ENCODE measurements at regions not wholly inside any gene's neighbourhood (a gene's known extent, or its start where the extent isn't known, plus 50 kb on each side); places are given as distances from the start of the nearest gene placed in this dataset.

- ChIA-PET POLR2A (ENCODE audit: partially characterized antibody) (no interaction called here), CTCF (ENCODE audit: partially characterized antibody) (interaction anchor here (1.4 to 2.0 kb wide), 3 partner anchors 10 to 37 kb away, joined by 4 to 8 read pairs (median 5); no protein-coding TSS in a partner anchor)
- Histone ChIP-seq H3K56ac (replicated peaks; ENCODE audit: insufficient read length, low read depth, low read length) (no peak overlapping the region), H3K9ac (replicated peaks in 1 of 4; ENCODE audit: extremely low read depth in 1 of 4, low read depth in 3 of 4, low read length in 3 of 4) (no peak overlapping the region), H3K27me3 (replicated peaks in 1 of 4; ENCODE audit: control insufficient read depth in 3 of 4, extremely low read depth in 1 of 4, insufficient read depth in 3 of 4, low read length in 3 of 4) (no peaks in the 10 kb centered on the region), H2BK12ac (ENCODE audit: low read depth, low read length) (no peak overlapping the region), H3K4me2 (ENCODE audit: insufficient read depth in 1 of 2, low read depth in 2 of 2, low read length in 2 of 2) (no peak overlapping the region), H3K18ac (ENCODE audit: extremely low read depth, low read length) (no peak overlapping the region), H3K23ac (ENCODE audit: insufficient read length) (no peak overlapping the region), H4K91ac (replicated peaks; ENCODE audit: insufficient read length, low read length) (no peak overlapping the region), H3K4ac (replicated peaks; ENCODE audit: insufficient read length, low read depth, low read length) (no peak overlapping the region), H2AK5ac (ENCODE audit: low read depth, low read length) (no peak overlapping the region), H3K27ac (ENCODE audit: low read depth, low read length) (no peak overlapping the region), H3K9me3 (ENCODE audit: insufficient read depth in 2 of 2, low read depth in 1 of 2, low read length in 1 of 2) (peaks cover 0 to under 1% of the 10 kb centered on the region in 2 experiments; a peak in 1 of 4 replicates), H3K36me3 (ENCODE audit: control insufficient read depth in 2 of 4, insufficient read depth in 4 of 4, low read length in 3 of 4) (no peaks in the 10 kb centered on the region), H3K4me3 (ENCODE audit: extremely low read depth in 1 of 4, insufficient read depth in 2 of 4, low read depth in 3 of 4, low read length in 4 of 4) (no peak overlapping the region), H3K4me1 (replicated peaks in 1 of 4; ENCODE audit: control insufficient read depth in 3 of 4, insufficient read depth in 4 of 4, low read length in 3 of 4) (peaks cover 0 to 3% (median 0%) of the 10 kb centered on the region in 4 experiments; a peak in 1 of 7 replicates), H2BK120ac (replicated peaks; ENCODE audit: low read depth, low read length) (no peak overlapping the region), H2AFZ (ENCODE audit: low read length) (0 out of 2 replicates have a peak overlapping the region, but pooled peaks have one; percentile 24), H3K14ac (ENCODE audit: insufficient read length) (no peak overlapping the region), H3K79me2 (ENCODE audit: control insufficient read depth in 1 of 2, insufficient read depth in 2 of 2, low read length in 2 of 2) (no peaks in the 10 kb centered on the region), H4K20me1 (replicated peaks in 1 of 2; ENCODE audit: control insufficient read depth in 1 of 2, insufficient read depth in 2 of 2, low read length in 2 of 2) (no peaks in the 10 kb centered on the region), H2BK15ac (ENCODE audit: low read length) (no peak overlapping the region), H4K8ac (ENCODE audit: extremely low read depth, insufficient read depth, low read length) (no peak overlapping the region), H2BK5ac (ENCODE audit: low read depth, low read length) (no peak overlapping the region), H3K79me1 (ENCODE audit: low read depth, low read length) (no peaks in the 10 kb centered on the region), H4K5ac (ENCODE audit: insufficient read length, low read depth, low read length) (no peak overlapping the region), H2BK20ac (ENCODE audit: low read length) (no peak overlapping the region), H3K23me2 (ENCODE audit: low read depth, low read length) (no peaks in the 10 kb centered on the region)
- FAIRE-seq (no peak), DNase-seq (ENCODE audit: low read depth in 1 of 2, low spot score in 2 of 2) (no peak)
- 93% methylated on average over 2 of the region's 2 CpGs; no CpG with 5 or more reads in 1 of the 2 experiments for WGBS, 2 experiments (ENCODE audit: extremely low coverage in 1 of 2, insufficient coverage in 1 of 2, insufficient read length in 1 of 2, insufficient replicate concordance in 2 of 2, low coverage in 1 of 2, low lambda C conversion rate in 2 of 2, missing lambda C conversion rate in 1 of 2)
- TF ChIP-seq TAF1 (IDR thresholded peaks at IDR 0.05; ENCODE audit: low read depth, low read length) = no peak
- TF ChIP-seq FOSL1 (IDR thresholded peaks at IDR 0.05; ENCODE audit: insufficient read depth, low read depth, low read length) = no peak
- no peak for TF ChIP-seq RAD21 (IDR thresholded peaks at IDR 0.05 in 1 of 2, conservative IDR thresholded peaks at IDR 0.05 in 1 of 2; ENCODE audit: low read depth in 2 of 2, low read length in 2 of 2)
- TF ChIP-seq TCF12 (IDR thresholded peaks at IDR 0.05; ENCODE audit: low read depth, low read length) = no peak
- no peak for TF ChIP-seq NANOG (IDR thresholded peaks at IDR 0.05; ENCODE audit: insufficient read depth, low read depth, low read length, poor library complexity, severe bottlenecking)
- TF ChIP-seq HDAC2 (IDR thresholded peaks at IDR 0.05; ENCODE audit: borderline replicate concordance in 1 of 2, low read depth in 2 of 2, low read length in 2 of 2) = no peak
- no peak for TF ChIP-seq CTBP2 (IDR thresholded peaks at IDR 0.05; ENCODE audit: borderline replicate concordance, insufficient read depth, insufficient read length, low read length)
- no peak for TF ChIP-seq YY1 (IDR thresholded peaks at IDR 0.05; ENCODE audit: low read depth, low read length)
- TF ChIP-seq RXRA (IDR thresholded peaks at IDR 0.05; ENCODE audit: insufficient read depth, low read depth, low read length) = no peak
- no peak for TF ChIP-seq SIN3A (conservative IDR thresholded peaks at IDR 0.05 in 1 of 2, IDR thresholded peaks at IDR 0.05 in 1 of 2; ENCODE audit: low read depth in 1 of 2, low read length in 2 of 2)
- no peak for TF ChIP-seq RNF2 (IDR thresholded peaks at IDR 0.05; ENCODE audit: borderline replicate concordance, low read depth, low read length, missing control alignments, poor library complexity, severe bottlenecking)
- no peak for TF ChIP-seq HDAC6 (IDR thresholded peaks at IDR 0.05; ENCODE audit: low read depth, low read length)
- TF ChIP-seq KDM4A (IDR thresholded peaks at IDR 0.05; ENCODE audit: low read depth, low read length, severe bottlenecking) = no peak
These were observed 199.8 kb upstream of the SASH1 start for GRCh38 chr6:148142821-148143220.

All from H1 (cell line).